Inflammatory macrophage treated with lipopolysaccharide for 4 hours (primary cell): ENCODE measurements at regions not wholly inside any gene's neighbourhood (a gene's known extent, or its start where the extent isn't known, plus 50 kb on each side); places are given as distances from the start of the nearest gene placed in this dataset.

Experiments
- DNase-seq: peaks from one replicate; pipeline ENCODE4 v3.0.0-alpha.2; 2020

DNA sequence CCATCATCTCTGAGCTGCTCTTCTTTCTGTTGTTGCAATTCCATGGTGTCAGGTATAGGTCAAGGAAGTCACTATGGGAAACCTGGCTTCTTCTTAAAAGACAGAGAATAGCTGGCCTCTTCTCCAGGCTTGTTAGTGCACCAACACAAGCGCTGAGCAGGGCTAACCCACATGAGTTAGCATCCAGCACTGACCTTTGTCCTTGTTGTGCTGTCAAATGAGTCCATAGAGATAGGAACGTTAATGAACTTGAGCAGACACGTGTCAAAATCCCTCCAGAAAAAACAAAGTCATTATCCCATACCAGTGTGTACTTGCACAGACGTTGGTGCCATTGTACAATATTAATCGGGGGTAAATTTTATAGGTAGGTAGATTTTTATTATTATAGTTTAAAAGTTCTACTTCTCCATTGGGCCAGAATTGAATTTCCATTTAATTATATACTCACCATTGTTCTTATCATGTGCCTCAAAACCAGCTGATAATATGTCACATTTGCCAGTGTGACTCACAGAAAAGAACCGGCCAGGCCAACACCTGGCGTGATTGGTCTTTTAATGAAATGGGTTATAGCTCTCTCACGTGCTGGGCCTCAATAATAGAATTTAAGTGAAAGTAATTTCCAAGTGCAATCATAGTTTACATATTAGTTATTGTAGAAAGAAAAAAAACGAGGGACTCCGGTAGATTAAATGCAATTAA, 468.8 kb upstream of the MGMT start:
- no peak for DNase-seq

DNA sequence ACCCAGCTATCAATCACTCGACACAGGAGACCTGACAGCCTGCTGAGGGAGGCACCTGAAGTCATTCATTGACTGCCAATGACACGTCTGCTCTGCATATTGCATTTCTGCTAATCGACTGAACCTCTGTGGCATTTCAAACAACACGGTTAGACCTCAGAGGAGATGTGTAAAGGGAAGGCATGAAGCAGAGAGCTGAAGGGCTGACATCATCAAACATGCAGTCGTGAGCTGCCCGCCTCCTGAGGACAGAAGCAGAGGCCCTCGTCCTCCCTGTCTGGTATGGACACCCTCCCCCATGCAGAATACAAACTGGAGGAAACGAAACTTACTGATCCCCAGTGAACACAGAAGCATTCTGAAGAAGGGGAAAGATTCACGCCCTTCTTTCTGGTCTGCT, 462.6 kb upstream of the MGMT start:
- DNase-seq: no peak

DNA sequence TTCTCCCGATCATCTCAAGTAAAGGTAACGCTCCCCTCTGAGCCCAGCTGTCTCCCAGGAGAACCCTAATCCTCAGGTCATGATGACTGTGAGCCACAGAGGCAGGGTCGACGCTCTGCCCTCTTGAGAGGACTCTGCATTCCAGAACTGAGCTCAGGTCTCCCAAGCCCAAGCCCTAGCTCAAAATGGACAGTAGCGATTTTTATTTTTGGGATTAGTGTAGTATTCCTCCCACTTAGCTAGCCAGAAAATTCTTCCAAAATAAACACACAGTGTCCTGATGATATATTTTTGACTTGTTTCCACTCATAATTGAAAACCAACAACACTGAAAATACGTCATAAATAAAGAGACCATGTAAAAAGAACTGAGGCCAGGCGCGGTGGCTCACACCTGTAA, 462.0 kb upstream of the MGMT start:
- no peak for DNase-seq

DNA sequence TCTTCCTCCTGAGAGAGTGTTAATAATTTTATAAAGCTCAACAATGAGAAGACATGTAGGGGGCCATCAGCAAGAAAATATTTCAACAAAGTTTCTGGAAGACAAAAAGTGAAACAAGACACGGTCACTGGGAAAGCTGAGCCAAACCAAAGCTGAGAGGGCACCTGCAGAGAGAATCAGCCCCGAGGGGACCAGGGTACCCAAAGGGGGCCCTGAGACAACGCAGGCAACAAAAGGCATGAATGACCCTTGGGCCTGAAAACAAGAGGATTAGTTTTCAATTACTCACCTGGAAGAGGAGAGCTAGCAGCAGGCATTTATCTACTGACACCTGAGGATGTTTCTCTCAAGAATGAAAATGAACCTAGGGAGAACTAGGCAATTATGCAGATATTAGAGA, 461.2 kb upstream of the MGMT start:
- DNase-seq: no peak

DNA sequence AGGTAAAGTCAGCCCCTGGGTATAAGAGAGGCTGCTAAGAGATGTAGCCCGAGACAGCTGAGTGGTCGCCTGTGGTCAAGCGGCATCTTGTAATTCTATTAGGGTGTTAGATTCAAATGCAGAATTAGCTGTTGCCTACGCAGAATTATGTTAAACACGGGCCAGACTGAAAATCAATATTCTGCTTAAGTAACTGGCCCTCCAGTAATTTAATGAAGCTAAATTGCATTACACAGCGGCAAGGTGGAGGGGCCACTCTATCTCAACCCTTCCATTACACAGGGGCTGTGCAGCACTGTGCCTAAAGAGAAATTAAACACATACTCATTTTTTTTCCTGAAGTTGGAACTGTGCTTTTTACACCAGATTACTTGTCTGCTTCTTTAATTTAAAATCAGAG, 448.5 kb upstream of the MGMT start:
- no peak for DNase-seq

DNA sequence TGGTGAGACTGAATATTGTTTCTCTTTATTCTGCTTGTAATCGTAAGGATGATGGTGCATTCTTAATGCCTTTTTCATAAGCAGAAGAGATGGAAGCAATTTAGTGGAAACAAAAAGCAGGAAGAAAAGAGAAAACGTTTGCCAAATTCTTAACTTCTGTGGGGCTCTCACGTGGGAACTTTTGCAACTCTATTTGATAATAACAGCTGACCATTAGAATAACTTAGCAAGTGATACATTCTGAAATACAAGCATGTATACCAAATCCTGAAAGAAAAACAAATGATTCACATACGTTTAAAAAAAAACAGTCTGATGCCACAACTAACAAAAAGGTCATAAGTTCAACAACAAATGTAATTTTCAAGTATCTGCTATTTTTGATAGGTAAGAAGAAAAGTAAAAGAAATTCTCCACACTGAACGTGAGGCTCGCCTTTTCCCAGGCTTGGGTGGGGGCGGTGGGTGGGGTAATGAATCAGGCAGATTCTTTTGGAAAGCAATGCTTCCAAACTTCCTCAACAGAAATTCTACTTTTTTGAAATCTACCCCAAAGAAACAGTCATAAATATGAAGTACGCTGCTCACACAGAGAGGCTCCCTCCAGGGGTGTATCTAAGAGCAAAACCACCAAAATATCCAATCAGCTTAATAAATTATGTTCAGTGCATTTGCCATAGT, 446.2 kb upstream of the MGMT start:
- DNase-seq: no peak

DNA sequence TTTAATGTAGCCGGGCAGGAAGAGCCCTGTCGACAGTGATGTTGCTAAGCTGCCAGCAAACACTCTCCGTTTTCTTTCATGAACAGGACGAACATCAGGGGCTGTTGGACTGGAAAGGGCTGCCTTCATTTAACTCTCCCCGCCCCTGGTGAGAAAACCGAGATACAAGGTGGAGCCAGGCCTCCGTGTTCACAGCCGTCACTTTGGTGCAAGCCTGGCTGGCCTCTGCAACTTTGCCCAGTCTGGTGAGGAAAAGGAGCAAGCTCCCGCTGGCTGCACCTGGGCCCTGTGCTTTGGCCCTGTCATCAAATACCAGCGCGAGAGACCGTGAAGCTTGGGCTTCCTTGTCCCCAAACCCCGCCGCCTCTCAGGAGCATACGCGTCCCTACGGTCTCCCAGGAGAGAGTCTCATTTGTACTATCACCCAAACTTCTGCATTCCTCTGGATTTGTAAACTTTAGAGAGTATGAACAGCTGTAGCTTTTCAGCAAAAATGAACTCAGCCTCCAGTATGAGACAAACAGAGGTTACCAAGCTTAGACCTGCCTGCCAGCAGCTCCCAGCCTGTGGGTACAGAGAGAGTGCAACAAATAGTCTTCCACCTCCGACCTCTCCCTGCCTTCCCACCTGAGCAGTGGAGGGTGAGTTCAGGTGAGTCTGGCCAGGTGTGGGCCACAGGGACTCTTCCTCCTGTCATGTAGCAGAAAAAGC, 445.3 kb upstream of the MGMT start:
- DNase-seq: no peak

DNA sequence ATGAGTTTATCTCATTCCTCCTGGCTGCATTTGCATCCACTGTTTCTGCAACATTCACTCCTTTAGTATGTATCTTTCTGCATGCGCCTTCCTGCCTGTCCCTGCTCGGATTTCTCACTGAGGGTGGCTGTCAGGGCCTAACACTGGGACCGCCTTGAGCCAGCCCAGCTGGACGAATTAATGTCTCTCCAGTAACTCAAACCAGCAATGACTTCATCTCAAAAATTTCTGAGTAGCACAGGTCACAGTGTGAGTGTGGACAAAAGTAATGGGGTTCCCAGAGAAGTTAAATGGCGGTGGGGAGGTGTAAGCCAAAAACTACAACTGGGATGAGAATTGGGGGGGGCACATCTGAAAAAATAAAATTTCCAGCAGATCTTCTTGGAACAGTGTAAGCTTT, 444.0 kb upstream of the MGMT start:
- no peak for DNase-seq

DNA sequence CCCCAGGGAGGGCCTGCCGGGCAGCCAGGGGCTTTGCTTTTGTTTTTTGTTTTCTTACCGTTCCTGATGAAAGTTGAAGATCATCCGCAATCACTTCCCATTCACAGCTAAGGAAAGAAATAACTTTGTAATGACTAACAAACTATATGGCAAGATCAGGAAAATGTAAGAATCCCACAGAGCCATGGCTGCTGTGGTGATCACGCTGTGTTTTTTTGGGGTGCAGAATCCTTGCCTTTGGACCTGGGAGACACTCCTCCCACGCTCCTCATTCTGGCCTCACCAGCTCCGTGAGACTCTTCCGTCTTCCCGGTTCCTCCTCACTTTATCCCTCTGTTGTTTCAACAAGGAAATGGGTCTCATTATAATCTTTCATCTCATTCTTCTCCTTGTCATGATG, 443.0 kb upstream of the MGMT start:
- DNase-seq: no peak

DNA sequence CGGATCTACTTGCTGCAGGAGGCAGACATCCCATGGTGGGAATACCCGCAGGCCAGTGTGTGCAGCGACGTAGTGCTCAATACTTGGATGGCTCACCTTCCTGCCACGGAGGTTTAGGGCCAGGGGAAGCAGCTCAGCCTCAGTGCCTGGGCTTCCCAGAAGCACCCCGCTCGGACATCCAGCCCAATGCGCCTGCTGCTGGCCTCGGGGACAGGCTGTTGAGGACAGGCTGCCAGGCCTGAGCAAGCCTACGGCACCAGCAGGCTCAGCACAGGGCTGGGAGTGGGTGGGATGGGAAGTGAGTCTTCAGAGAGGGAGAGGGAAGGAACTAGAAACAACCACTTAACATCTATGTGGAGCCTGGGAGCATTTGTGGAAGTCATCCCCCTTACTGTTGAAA, 441.3 kb upstream of the MGMT start:
- DNase-seq: no peak

DNA sequence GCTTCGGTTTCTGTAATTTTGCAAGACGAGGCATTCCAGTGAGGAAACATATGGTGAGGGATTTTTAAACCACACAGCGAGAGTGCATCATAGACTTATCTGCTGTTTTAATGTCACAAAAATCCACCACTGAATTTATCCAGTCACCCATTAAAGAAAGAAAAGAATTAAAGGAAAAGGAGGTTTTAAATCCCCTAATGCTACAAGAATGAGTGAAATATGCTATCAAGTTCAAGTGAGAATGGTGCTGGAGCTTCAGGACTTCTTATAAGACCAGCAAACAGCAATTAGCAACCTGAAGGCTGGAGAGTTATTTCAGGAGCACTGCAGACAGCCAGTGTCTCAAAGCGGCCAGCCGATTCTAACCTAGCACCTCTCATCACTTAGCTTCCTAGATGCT, 439.1 kb upstream of the MGMT start:
- no peak for DNase-seq

DNA sequence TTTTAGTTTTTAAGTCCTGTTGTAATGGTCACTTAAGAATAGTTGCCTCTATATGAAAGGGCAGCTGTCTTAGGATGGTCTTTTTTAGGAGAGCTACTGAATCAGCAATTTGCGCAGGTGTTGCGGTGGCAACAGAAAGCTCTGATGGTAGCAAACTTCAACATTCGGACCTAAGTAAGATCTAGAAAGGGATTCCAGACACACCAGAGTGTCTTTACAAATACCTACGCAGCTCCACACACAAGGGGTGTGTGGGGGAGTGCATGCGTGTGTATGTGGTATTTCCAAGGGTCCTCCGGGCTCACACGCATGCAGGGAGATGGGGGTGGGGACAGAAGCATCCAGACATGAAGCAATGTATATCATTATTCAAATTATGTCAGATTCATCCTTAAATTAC, 438.6 kb upstream of the MGMT start:
- DNase-seq: no peak

DNA sequence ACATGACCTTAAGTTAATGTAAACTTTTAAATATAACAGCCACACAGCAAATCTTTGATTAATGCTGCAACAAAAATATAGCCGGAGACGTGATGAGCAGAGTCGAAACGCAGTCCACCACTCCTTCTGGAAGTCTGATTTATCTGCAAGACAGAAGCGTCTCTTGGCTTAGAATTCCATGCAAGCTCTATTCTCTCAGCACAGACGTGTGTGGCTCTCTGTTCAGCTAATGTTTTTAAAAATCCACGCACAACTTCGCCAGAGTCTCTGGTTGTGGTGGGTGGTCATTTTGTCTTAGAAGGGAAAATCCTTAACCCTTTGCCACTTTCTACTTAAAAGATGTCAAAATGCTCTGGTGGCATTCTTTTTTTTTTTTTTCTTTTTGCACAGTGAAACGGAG, 438.0 kb upstream of the MGMT start:
- no peak for DNase-seq

DNA sequence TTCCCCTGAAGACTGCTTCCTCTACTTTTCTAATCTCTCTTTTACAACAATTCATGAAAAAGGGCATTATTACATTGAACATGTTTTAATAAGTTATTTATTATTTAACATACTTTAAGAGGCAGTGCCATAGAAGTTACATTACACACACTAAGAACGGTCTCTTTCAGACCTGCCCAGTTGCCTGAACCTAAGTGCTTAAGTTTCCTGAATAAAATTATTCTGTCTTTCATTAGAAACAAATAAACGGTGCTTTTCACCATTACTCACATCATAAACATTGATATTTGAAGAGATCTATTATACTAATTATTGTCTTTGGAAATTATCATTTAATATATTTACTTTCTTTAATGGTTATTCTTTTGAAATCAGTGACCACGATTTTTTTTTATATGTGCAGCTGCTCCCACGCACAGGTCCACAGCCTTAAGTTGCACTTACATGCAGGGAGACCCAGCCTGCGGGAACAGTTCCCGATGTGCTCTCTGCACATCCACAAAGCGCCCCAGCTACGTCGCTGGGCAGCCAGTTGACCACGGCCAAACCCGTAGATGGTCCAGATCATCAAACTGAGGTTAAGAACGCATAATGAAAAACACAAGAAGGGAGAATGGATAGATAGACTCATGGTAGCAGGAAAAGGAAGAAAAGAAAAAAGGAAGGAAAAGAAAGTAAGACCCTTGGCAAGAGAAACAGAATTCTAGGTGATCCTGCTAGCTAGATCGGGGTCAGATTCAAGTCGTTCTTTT, 437.0 kb upstream of the MGMT start:
- DNase-seq: no peak

DNA sequence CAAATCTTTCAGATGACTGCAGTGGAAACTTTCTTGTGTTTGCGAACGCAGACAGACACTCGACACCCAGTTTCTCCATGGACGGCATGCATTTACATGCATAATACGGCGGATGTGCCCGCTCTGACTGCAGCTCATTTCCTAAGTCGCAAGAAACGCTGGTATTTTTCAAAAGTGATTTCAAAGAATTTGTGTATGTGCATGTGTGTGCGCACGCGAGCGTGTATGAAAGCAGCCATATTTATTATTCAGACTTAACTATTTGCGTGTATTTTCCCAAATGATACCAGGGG, 436.5 kb upstream of the MGMT start:
- no peak for DNase-seq

DNA sequence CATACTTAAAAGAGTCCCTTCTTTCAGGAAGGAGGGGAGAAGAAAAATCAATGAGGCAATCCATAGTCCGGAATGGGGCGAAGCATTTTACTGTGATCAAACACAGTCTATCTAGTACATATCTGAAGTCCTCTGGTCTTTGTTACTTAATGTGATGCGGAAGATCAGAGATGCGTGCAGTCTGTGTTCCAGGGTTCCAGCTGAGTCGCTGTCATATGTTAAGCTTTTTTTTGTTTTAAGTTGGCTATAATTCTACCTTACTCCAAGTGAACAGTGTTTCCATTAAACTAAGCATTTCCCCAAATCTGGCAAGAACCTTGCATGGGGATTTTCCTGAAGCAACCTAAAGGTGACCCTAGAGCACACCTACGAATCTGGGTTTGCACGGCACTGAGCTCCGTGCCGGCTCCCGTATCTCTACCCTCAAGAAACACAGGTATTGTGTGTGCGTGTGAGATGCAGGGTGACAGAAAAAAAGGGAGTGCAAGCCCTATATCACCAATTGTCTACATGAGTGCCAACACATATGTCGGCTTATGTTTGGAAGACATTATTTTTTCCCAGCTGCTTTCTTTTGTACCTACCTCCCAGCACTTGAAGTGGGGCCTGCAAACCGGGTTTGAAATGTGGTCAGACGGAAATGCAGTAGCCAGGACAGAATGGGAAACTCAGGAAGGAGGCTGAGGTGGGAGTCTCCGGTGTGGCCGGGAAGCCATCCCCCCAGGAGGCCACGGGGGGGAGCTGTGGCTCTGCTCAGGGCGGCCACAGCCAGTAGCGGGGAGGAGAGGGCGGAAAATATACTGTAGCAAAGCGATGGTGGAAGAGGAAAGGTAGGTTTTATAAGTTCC, 435.8 kb upstream of the MGMT start:
- DNase-seq: peak; percentile 24

DNA sequence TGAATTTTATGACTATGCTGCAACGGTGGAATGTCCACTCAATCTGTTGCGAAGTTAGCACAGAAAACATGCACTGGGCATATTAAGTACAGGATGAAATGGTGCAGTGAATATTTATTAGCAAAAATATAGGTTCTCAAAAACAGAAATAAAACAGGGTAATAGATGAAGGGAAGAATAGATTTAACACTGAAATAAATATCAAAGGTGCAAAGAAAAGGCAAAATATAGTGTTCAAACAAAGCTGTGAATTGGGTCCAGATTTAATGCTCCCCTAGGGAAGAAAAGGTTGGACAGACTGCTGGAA, 435.2 kb upstream of the MGMT start:
- DNase-seq: no peak

DNA sequence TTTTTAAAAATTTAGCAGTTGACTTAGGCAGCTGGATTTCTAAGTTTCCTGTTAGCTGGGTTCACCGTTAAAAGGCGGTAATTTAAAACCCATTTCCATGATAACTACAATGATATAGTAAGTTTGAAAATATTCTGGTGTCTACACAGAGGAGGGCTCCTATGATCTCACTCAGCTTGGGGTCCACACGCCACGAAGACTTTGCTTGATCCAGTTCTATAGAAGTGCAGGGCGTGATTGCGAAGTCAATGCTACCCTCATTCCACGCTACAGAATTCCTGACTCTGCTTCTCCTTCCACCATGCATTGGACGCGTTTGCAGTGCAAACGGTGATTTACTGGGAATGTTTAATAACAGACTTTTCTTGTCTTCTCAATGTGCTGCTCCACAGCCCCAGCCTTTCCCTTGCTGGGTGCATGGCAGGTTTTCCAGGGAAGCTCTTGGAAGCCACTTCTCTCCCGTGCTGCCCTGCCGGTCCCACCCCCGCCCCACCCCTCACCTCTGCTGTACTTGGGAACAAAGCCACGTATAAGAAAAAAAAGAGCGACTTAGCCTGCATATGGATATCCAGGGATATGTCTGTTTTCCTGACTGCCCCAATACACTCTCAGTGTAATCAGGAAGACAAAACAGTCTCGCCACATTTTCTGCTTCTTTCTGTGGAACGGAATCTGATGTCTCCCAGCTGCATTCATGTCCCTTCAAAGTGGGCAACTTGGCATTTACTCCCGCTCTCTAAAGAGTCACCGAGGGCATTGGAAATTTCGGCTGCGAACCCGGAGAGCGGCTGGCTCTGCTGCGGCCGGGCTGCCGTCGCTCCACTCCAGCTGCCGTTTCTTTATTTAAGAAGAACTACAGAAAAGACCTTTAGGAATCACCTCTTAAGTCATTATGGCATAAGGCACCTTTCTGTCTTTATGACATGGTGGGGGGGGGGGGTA, 434.4 kb upstream of the MGMT start:
- DNase-seq: no peak

DNA sequence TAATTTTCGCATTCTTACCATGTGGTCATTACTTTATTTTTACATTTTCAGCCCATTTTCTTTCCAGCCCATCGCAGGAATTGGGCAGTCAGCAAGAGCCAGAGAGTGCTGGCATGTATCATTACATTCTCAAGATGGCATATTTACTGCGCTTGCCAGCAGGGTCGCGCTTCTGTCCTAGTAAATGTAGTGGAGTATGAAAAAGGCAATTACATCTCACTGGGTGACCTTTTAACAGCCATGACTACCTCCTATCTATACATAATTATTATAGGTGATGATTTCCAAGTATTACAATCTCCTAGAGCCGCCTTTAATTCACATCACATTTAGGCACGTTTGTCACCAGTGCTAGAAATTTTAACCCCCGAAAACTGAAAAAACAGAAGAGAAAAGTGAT, 433.7 kb upstream of the MGMT start:
- DNase-seq: no peak

DNA sequence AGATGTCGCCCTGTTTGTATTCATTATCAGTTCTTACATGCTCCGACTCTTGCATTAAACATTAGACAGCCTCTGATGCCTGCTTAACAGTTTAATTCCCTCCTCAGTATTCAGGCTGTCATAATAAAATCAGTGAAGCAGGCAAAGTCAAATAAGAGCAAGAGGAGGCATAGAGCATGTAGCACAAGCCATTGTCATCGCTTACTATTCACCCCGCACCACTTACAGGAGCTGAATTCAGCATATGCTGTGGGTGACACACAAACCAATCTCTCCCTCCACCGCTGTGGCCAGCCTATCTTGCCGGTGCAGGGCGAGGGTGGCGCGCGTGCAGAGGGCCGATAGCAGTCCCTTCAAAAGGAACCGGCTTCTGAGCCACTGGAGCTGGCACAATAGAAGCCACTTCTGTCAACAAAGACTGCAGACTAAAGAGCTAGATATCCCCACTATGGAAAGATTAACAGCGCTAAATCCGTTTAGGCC, 433.2 kb upstream of the MGMT start:
- DNase-seq: no peak

DNA sequence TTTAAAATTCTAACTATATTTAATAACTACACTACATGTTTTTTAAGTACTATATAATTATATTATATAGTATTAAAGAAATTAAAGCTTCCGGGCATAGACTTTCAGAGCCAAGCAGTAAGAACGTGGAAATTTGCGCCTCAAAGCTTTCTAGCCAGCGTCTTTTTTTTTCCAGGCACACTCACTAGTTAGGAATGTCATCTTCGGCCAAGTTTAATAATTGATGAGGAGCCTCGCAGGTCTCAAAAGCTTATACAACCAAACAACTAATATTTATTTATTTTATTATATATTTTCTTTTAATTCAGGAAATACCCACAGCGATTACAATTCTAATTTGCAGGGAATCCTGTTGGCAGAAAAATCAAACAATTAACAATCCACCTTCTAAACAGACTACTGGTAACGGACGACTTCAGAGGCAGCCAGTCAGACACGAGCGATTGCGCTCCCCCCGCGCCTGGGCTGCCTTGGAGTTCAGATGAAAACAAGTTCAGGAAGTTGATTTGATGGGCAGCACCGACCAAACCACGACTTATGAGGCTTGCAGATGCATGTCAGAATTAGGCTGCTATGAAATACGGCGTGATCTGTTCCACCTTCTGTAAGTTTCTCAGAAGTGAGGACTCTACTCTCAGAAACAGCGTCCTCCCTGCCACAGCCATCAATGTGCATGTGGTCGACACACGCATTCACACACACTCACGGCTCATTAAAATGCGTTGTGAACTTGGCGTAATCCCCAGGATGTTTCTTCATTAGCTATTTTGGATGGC, 431.8 kb upstream of the MGMT start:
- DNase-seq: no peak
